K562 (cell line): ENCODE measurements at regions not wholly inside any gene's neighbourhood (a gene's known extent, or its start where the extent isn't known, plus 50 kb on each side); places are given as distances from the start of the nearest gene placed in this dataset.
A peak's percentile ranks its signal among the peaks of the same experiment; 100 is the strongest.

ENCODE experiments used
- ATAC-seq: fragments of 200-7000 bp; cut with Tn5 transposase; 3 replicates; pipeline ENCODE4 v1.9.1; 2020; ENCODE audit warnings: moderate library complexity
- BruUV-seq: library from RNA; stranded (reverse); fragments of 400-500 nt; replicated peaks from 2 replicates; lab custom pipeline; 2021; lab: Mats Ljungman, UMichigan
- CTCF ChIA-PET: fragments of 300-600 bp; formaldehyde crosslinking; extraction: SDS; loops from one replicate; lab custom pipeline; 2021; ENCODE audit warnings: low intra/inter-chr PET ratio; lab: Yijun Ruan, JAX
- POLR2A ChIA-PET: fragments of 300-600, 350-650 bp; sonication (Branson Sonifier 250); formaldehyde crosslinking; extraction: SDS; loops from one replicate; lab custom pipeline; 2021; ENCODE audit warnings: antibody characterized with exemption, inconsistent platforms; lab: Yijun Ruan, JAX
- DNase-seq, 4 experiments: peaks; one replicate each; pipeline versions ENCODE4 v3.0.0 to v3.0.0-alpha.2; 2011 to 2018; ENCODE audit warnings: low spot score in 3 of 4, mixed read lengths in 3 of 4; ENCODE audit errors: extremely low read depth in 1 of 4
- FAIRE-seq: peaks from 2 replicates; lab custom pipeline; 2011; peaks lifted over from hg19 to GRCh38; lab: Jason Lieb, UNC
- H2AFZ ChIP-seq: 2 replicates; pipeline ENCODE4 v1.6.0; 2011; ENCODE audit warnings: low read depth, low read length, control low read depth, inconsistent platforms
- H3K27ac ChIP-seq: fragments of 200-600 bp; 3 replicates; pipeline ENCODE4 v1.8.0; 2011; ENCODE audit warnings: low read depth, mild to moderate bottlenecking, control low read depth, inconsistent platforms, low read length, moderate library complexity, mixed read lengths; ENCODE audit errors: extremely low read depth
- H3K27me3 ChIP-seq, 2 experiments: fragments of 300-600 bp in 1 of 2; 2 replicates in 1 of 2; 3 replicates in 1 of 2; pipeline versions ENCODE4 v1.6.0 to v1.8.0; 2011; ENCODE audit warnings: inconsistent platforms in 2 of 2, low read length in 2 of 2, mild to moderate bottlenecking in 1 of 2, mixed read lengths in 1 of 2, moderate library complexity in 1 of 2; ENCODE audit not compliant: control insufficient read depth in 2 of 2, insufficient read depth in 2 of 2
- H3K36me3 ChIP-seq: fragments of 300-600 bp; 3 replicates; pipeline ENCODE4 v1.8.0; 2011; ENCODE audit warnings: mild to moderate bottlenecking, low read length, inconsistent platforms; ENCODE audit not compliant: control insufficient read depth, insufficient read depth
- H3K4me1 ChIP-seq, 2 experiments: fragments of 200-600 bp in 1 of 2; replicated peaks in 1 of 2; 2 replicates in 1 of 2; 3 replicates in 1 of 2; pipeline versions ENCODE4 v1.5.1 to v1.8.0; 2011; ENCODE audit warnings: inconsistent platforms in 2 of 2, low read length in 2 of 2, mild to moderate bottlenecking in 1 of 2, mixed read lengths in 1 of 2, moderate library complexity in 1 of 2; ENCODE audit not compliant: control insufficient read depth in 2 of 2, insufficient read depth in 2 of 2
- H3K4me2 ChIP-seq: 2 replicates; pipeline ENCODE4 v1.6.1; 2011; ENCODE audit warnings: low read length, control low read depth, inconsistent platforms, mixed read lengths; ENCODE audit not compliant: insufficient read depth
- H3K4me3 ChIP-seq: fragments of 200-600 bp; sonication (generic), shearing (Covaris generic); 2 replicates; pipeline ENCODE4 v1.5.1; 2016; ENCODE audit warnings: control low read depth, inconsistent platforms
- H3K79me2 ChIP-seq: fragments of 200-600 bp; 3 replicates; pipeline ENCODE4 v1.8.0; 2011; ENCODE audit warnings: low read length, inconsistent platforms; ENCODE audit not compliant: control insufficient read depth, insufficient read depth
- H3K9ac ChIP-seq, 2 experiments: 2 replicates each; pipeline versions ENCODE4 v1.6.0 to v1.6.1; 2011; ENCODE audit warnings: low read depth in 2 of 2, low read length in 2 of 2, control low read depth in 1 of 2, inconsistent platforms in 1 of 2, mild to moderate bottlenecking in 1 of 2, mixed read lengths in 1 of 2; ENCODE audit not compliant: insufficient read depth in 1 of 2
- H3K9me1 ChIP-seq: one replicate; pipeline ENCODE4 v1.6.0; 2011; ENCODE audit warnings: inconsistent platforms, mild to moderate bottlenecking, low read length, moderate library complexity; ENCODE audit not compliant: control insufficient read depth, insufficient read depth
- H3K9me3 ChIP-seq: replicated peaks from 2 replicates; pipeline ENCODE4 v1.5.1; 2011; ENCODE audit warnings: low read depth, low read length, inconsistent platforms; ENCODE audit not compliant: control insufficient read depth, insufficient read depth
- H4K20me1 ChIP-seq: replicated peaks from 2 replicates; pipeline ENCODE4 v1.6.1; 2011; ENCODE audit warnings: low read length, inconsistent platforms, mixed read lengths; ENCODE audit not compliant: control insufficient read depth, insufficient read depth
- CCNT2 ChIP-seq: IDR thresholded peaks from 2 replicates; pipeline ENCODE4 v1.6.1; 2011; ENCODE audit warnings: borderline replicate concordance, low read depth, mild to moderate bottlenecking, moderate library complexity, mixed read lengths, low read length; ENCODE audit not compliant: insufficient read length; ENCODE audit errors: extremely low read depth
- CEBPB ChIP-seq: fragments of 450-650 bp; IDR thresholded peaks from 2 replicates; pipeline ENCODE4 v1.6.1; 2016; ENCODE audit warnings: missing genetic modification characterization, missing compliant biosample characterization
- CEBPG ChIP-seq, 3 experiments: fragments of 200-800 bp in 1 of 3; sonication (Bioruptor generic) in 1 of 3; sonication (generic) in 1 of 3; formaldehyde crosslinking in 1 of 3; IDR thresholded peaks in 2 of 3; conservative IDR thresholded peaks in 1 of 3; 2 replicates each; pipeline versions ENCODE4 v1.6.1 to v1.8.0; 2016 to 2022; ENCODE audit warnings: missing compliant biosample characterization in 2 of 3, missing genetic modification characterization in 2 of 3, mild to moderate bottlenecking in 1 of 3, missing genetic modification reagents in 1 of 3
- HDGF ChIP-seq: fragments of 450-650 bp; IDR thresholded peaks from 2 replicates; pipeline ENCODE4 v1.6.1; 2016
- KLF16 ChIP-seq: IDR thresholded peaks from 2 replicates; pipeline ENCODE4 v1.6.1; 2016; ENCODE audit warnings: antibody characterized with exemption
- MYBL2 ChIP-seq, 2 experiments: fragments of 450-650 bp in 1 of 2; sonication (generic) in 1 of 2; formaldehyde crosslinking in 1 of 2; IDR thresholded peaks; 2 replicates each; pipeline versions ENCODE4 v1.6.1 to v1.8.1; 2017 to 2022; ENCODE audit warnings: borderline replicate concordance in 1 of 2, inconsistent platforms in 1 of 2, low read depth in 1 of 2, mild to moderate bottlenecking in 1 of 2, missing genetic modification reagents in 1 of 2, moderate library complexity in 1 of 2
- THAP12 ChIP-seq: fragments of 250-450 bp; sonication (Bioruptor Pico); IDR thresholded peaks from 2 replicates; pipeline ENCODE4 v1.9.0; 2021; ENCODE audit warnings: mild to moderate bottlenecking, inconsistent platforms
- ZEB2 ChIP-seq: fragments of 450-650 bp; IDR thresholded peaks from 2 replicates; pipeline ENCODE4 v1.6.1; 2016
- ZHX1 ChIP-seq: fragments of 150-350 bp; conservative IDR thresholded peaks from 2 replicates; pipeline ENCODE4 v1.6.1; 2014; ENCODE audit warnings: low read length
- ZNF174 ChIP-seq: fragments of 250-450 bp; sonication (Bioruptor Pico); IDR thresholded peaks from 2 replicates; pipeline ENCODE4 v1.4.0; 2020; ENCODE audit warnings: mild to moderate bottlenecking
- WGBS: fragments of 100-300 bp; shearing (Covaris generic); methylation state at CpG from one replicate; pipeline ENCODE4 v1.1.6; 2016; ENCODE audit warnings: low coverage, mixed read lengths; ENCODE audit not compliant: insufficient coverage; ENCODE audit errors: missing lambda C conversion rate; 5-methylcytosine and 5-hydroxymethylcytosine counted together
- in situ Hi-C: fragments of 300-500 bp; cut with MboI; formaldehyde crosslinking; loops from 4 replicates; pipeline ENCODE4 v1.15.0; 2018; ENCODE audit warnings: inconsistent platforms, mixed read lengths
- intact Hi-C: fragments of 100-400 bp; cut with micrococcal nuclease; formaldehyde crosslinking; loops from 2 replicates; pipeline ENCODE4 v1.14.2; 2022
- TF ChIP-seq, protein P1 (sequence below): fragments of 450-650 bp; conservative IDR thresholded peaks from 2 replicates; pipeline ENCODE4 v1.6.1; 2016; ENCODE audit warnings: missing genetic modification characterization, low read depth, mild to moderate bottlenecking, control low read depth, missing compliant biosample characterization

DNA sequence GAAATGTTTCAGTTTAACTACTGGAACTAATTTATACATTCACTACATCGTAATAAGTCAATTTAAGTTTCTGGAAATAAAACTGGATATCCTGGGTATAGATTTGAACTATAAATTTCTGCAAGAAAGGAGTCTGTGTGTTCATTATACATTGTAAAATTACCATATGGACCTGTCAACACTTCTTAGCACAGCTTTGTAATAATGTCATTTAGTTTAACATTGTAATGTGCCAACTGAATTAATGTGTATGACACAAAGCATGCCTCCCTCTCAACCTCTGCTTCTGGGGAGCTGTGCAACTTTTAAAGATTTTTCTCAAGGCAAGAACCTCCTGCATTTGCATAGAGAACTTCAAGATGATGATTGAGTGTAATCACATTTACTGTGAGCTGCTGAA lies 213.7 kb upstream of the GALNT5 start (continued):
- TF ChIP-seq, protein P1, sequence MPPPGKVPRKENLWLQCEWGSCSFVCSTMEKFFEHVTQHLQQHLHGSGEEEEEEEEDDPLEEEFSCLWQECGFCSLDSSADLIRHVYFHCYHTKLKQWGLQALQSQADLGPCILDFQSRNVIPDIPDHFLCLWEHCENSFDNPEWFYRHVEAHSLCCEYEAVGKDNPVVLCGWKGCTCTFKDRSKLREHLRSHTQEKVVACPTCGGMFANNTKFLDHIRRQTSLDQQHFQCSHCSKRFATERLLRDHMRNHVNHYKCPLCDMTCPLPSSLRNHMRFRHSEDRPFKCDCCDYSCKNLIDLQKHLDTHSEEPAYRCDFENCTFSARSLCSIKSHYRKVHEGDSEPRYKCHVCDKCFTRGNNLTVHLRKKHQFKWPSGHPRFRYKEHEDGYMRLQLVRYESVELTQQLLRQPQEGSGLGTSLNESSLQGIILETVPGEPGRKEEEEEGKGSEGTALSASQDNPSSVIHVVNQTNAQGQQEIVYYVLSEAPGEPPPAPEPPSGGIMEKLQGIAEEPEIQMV (tag): no peak
- no peak for TF ChIP-seq MYBL2 (IDR thresholded peaks at IDR 0.05; ENCODE audit: low read depth)
- TF ChIP-seq MYBL2 (CRISPR knock-in tag; IDR thresholded peaks at IDR 0.05; ENCODE audit: borderline replicate concordance): no peak
- TF ChIP-seq KLF16: no peak

GRCh38 chr2:157046396-157046795 lies 211.1 kb upstream of the GALNT5 start:
- Histone ChIP-seq H3K9me1 (no peaks in the 10 kb centered on the region), H3K4me3 (no peak overlapping the region), H3K9me3 (no peaks in the 10 kb centered on the region), H3K36me3 (no peaks in the 10 kb centered on the region), H3K4me1 (no peaks in the 10 kb centered on the region), H2AFZ (no peak overlapping the region), H3K79me2 (no peaks in the 10 kb centered on the region), H3K9ac (no peak overlapping the region), H3K27me3 (no peaks in the 10 kb centered on the region), H3K4me2 (no peak overlapping the region), H4K20me1 (no peaks in the 10 kb centered on the region), H3K27ac (no peak overlapping the region)
- FAIRE-seq (no peak), ATAC-seq (no peak), DNase-seq (no peak)
- no TSS peak for BruUV-seq
- intact Hi-C loops: no loop called here
- CTCF ChIA-PET: no interaction called here
- in situ Hi-C loops: no loop called here
- POLR2A ChIA-PET: no interaction called here
- WGBS: 30% methylated on average over 1 of the region's 1 CpG
- TF ChIP-seq ZEB2 (no peak), CEBPG (CRISPR knock-in tag; IDR thresholded peaks at IDR 0.05) (no peak), CEBPG (tag; conservative IDR thresholded peaks at IDR 0.05 in 1 of 2, IDR thresholded peaks at IDR 0.05 in 1 of 2) (peak; percentile 41 to 55; a peak in 2 of 4 replicates), THAP12 (CRISPR knock-in tag) (no peak), HDGF (no peak), CEBPB (tag) (peak; percentile 54), ZHX1 (no peak), ZNF174 (no peak), CCNT2 (no peak)
